HG02885 (cell line): ENCODE measurements at regions not wholly inside any gene's neighbourhood (a gene's known extent, or its start where the extent isn't known, plus 50 kb on each side); places are given as distances from the start of the nearest gene placed in this dataset.

Source experiments
- ATAC-seq: cut with Tn5 transposase; IDR thresholded peaks from one replicate; pipeline ENCODE4 v1.9.1; 2021; ENCODE audit warnings: mild to moderate bottlenecking; ENCODE audit not compliant: unreplicated experiment, poor library complexity

GRCh38 chr13:31895691-31896090 is 135.9 kb upstream of the FRY start:
- no peak for ATAC-seq

- ATAC-seq = peak; percentile 61
These were observed 135.1 kb upstream of the FRY start for GRCh38 chr13:31896427-31896826.

- no peak for ATAC-seq
These were observed 133.0 kb upstream of the FRY start for GRCh38 chr13:31898378-31899071.

- no peak for ATAC-seq
These were observed 129.6 kb upstream of the FRY start for GRCh38 chr13:31901985-31902384.

GRCh38 chr13:31903111-31903815 is 128.3 kb upstream of the FRY start:
- no peak for ATAC-seq

GRCh38 chr13:31904941-31905824 is 126.4 kb upstream of the FRY start:
- no peak for ATAC-seq

GRCh38 chr13:31905961-31906360 is 125.6 kb upstream of the FRY start:
- ATAC-seq = no peak

GRCh38 chr13:31908696-31909411 is 122.7 kb upstream of the FRY start:
- ATAC-seq = no peak

GRCh38 chr13:31909864-31910551 is 121.6 kb upstream of the FRY start:
- peak; percentile 68 for ATAC-seq

- no peak for ATAC-seq
These were observed 120.9 kb upstream of the FRY start for GRCh38 chr13:31910633-31911032.

- ATAC-seq = no peak
These were observed 118.8 kb upstream of the FRY start for GRCh38 chr13:31912647-31913401.

GRCh38 chr13:31913459-31913858 is 118.1 kb upstream of the FRY start:
- no peak for ATAC-seq

GRCh38 chr13:31914843-31915242 is 116.7 kb upstream of the FRY start:
- ATAC-seq = no peak

GRCh38 chr13:31918707-31919106 is 112.9 kb upstream of the FRY start:
- ATAC-seq = no peak

- ATAC-seq = no peak
These were observed 112.3 kb upstream of the FRY start for GRCh38 chr13:31919241-31919640.

GRCh38 chr13:31919971-31920726 is 111.4 kb upstream of the FRY start:
- peak; percentile 51 for ATAC-seq

GRCh38 chr13:31920727-31921100 is 110.9 kb upstream of the FRY start:
- ATAC-seq = peak; percentile 34

GRCh38 chr13:31922724-31923123 is 108.8 kb upstream of the FRY start:
- ATAC-seq = no peak
